Tibial artery (tissue), 4 donors: ENCODE measurements at regions not wholly inside any gene's neighbourhood (a gene's known extent, or its start where the extent isn't known, plus 50 kb on each side); places are given as distances from the start of the nearest gene placed in this dataset.

Experiments used
- DNase-seq, 2 donors: peaks; one replicate each; pipeline ENCODE4 v3.0.0-alpha.2; 2019
- H3K27ac ChIP-seq, 2 donors: fragments of 200-600 bp; sonication (generic) in 1 of 2; 1 replicate in 1 of 2; 2 replicates in 1 of 2; pipeline ENCODE4 v1.5.1; 2018 to 2019; ENCODE audit warnings: mild to moderate bottlenecking in 1 of 2
- H3K27me3 ChIP-seq, 2 donors: fragments of 200-600 bp; sonication (generic) in 1 of 2; one replicate each; pipeline versions ENCODE4 v1.5.1 to v1.6.0; 2016 to 2019
- H3K36me3 ChIP-seq, 3 donors: fragments of 200-600 bp; sonication (generic) in 2 of 3; one replicate each; pipeline ENCODE4 v1.5.1; 2016 to 2019; ENCODE audit warnings: mild to moderate bottlenecking in 2 of 3
- H3K4me1 ChIP-seq, 4 donors: fragments of 200-600 bp; sonication (generic) in 2 of 4; 1 replicate in 3 of 4; 2 replicates in 1 of 4; pipeline ENCODE4 v1.5.1; 2016 to 2019
- H3K4me3 ChIP-seq, 2 donors: fragments of 200-600 bp; sonication (generic) in 1 of 2; 1 replicate in 1 of 2; 2 replicates in 1 of 2; pipeline ENCODE4 v1.5.1; 2018 to 2019; ENCODE audit warnings: mild to moderate bottlenecking in 2 of 2
- H3K9me3 ChIP-seq, 3 donors: fragments of 200-600 bp; sonication (generic) in 1 of 3; one replicate each; pipeline ENCODE4 v1.5.1; 2016 to 2019
- intact Hi-C: fragments of 100-400 bp; cut with DNase I; formaldehyde crosslinking; loops from one replicate; pipeline ENCODE4 v1.15.0; 2023; ENCODE audit warnings: low total_unique reads
- TF ChIP-seq, protein P1 (sequence below), 2 experiments: fragments of 200-600 bp in 1 of 2; fragments of 450-650 bp in 1 of 2; IDR thresholded peaks; one replicate each; pipeline ENCODE4 v1.5.1; 2017 to 2019; ENCODE audit warnings: antibody characterized with exemption in 2 of 2, mild to moderate bottlenecking in 1 of 2, moderate library complexity in 1 of 2

DNA sequence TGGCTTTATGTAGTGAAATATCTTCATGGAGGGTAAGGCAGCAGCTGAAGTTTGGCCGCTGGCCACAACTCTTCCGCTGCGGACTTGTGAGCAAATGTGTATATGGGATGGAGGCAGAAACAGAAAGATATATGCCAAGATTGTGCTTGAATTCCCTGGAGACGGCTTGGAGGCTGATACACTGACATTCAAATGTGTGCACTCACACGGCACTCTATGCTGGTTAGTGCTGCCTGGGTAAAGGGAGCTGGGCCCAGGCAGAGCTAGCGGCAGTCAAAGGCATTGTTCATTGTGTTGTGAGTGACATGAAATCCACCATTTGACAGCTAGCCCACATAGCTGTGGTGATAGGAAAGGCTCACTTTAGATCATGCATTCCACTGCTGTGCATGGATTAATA lies 202.7 kb downstream of the CLIC5 start:
- DNase-seq = no peak
- no peaks in the 10 kb centered on the region for H3K4me1 ChIP-seq
- no peak overlapping the region for H3K27ac ChIP-seq
- H3K27me3 ChIP-seq = peaks cover 0 to 9% of the 10 kb centered on the region in 2 donors
- no peaks in the 10 kb centered on the region for H3K36me3 ChIP-seq
- intact Hi-C loops = no loop called here
- no peaks in the 10 kb centered on the region for H3K9me3 ChIP-seq
- no peak overlapping the region for H3K4me3 ChIP-seq
- TF ChIP-seq, protein P1, sequence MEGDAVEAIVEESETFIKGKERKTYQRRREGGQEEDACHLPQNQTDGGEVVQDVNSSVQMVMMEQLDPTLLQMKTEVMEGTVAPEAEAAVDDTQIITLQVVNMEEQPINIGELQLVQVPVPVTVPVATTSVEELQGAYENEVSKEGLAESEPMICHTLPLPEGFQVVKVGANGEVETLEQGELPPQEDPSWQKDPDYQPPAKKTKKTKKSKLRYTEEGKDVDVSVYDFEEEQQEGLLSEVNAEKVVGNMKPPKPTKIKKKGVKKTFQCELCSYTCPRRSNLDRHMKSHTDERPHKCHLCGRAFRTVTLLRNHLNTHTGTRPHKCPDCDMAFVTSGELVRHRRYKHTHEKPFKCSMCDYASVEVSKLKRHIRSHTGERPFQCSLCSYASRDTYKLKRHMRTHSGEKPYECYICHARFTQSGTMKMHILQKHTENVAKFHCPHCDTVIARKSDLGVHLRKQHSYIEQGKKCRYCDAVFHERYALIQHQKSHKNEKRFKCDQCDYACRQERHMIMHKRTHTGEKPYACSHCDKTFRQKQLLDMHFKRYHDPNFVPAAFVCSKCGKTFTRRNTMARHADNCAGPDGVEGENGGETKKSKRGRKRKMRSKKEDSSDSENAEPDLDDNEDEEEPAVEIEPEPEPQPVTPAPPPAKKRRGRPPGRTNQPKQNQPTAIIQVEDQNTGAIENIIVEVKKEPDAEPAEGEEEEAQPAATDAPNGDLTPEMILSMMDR (IDR thresholded peaks at IDR 0.05) = no peak

DNA sequence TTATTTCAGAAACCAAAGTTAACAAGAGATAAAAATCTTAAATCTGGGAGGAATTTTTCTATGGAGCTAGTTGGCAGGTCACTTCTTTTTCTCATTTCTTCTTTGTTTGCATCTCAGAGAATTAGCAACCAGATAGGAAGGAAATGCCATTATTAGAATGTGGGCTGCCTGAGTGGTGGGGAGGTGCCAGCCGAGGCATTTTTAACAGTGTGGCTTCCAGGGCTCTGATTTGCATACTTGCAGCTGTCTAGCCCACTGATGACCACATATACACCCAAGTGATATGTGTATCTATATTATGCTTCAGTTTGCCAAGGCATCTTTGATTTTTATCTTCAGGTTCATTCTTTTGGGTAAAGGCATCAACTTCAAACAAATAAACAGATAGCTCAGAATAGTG lies 206.7 kb downstream of the CLIC5 start:
- H3K4me3 ChIP-seq = no peak overlapping the region
- no peaks in the 10 kb centered on the region for H3K36me3 ChIP-seq
- H3K9me3 ChIP-seq = no peaks in the 10 kb centered on the region
- TF ChIP-seq, protein P1 (IDR thresholded peaks at IDR 0.05) = no peak
- peaks cover 0 to 9% of the 10 kb centered on the region in 2 donors for H3K27me3 ChIP-seq
- no peak overlapping the region for H3K27ac ChIP-seq
- DNase-seq = no peak
- H3K4me1 ChIP-seq = no peaks in the 10 kb centered on the region
- intact Hi-C loops = no loop called here

DNA sequence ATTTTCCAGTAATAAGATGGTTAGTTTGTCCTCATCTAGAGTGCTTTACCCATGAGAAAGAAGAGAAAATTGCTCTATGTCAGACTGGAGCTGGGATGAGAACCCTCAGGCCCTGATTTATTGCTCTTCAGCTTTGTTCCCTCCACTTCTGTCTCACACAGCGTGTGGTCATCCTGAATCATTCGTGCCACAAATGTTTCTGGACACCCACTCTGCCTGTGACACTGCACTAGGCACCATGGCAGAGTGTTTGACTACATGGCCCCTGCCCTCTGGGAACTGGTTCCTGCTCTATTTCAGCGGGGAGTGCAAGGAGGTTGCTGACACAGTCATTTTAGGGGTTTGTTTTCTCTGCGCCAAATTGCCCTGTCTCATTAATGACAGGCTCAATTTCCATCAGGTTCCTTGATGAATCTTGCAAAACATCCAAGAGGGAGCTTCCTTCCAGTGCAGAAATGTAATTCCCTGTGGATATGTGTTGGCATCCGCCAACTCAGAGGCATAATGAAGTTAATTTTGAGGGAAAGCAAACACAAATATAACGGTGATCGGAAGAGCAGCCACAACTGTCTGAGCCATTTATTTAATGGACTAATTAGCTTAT lies 207.5 kb downstream of the CLIC5 start:
- H3K27ac ChIP-seq = no peak overlapping the region
- H3K9me3 ChIP-seq = no peaks in the 10 kb centered on the region
- intact Hi-C loops = no loop called here
- no peak for DNase-seq
- H3K4me3 ChIP-seq = no peak overlapping the region
- H3K36me3 ChIP-seq = no peaks in the 10 kb centered on the region
- no peaks in the 10 kb centered on the region for H3K4me1 ChIP-seq
- peaks cover 0 to 9% of the 10 kb centered on the region in 2 donors for H3K27me3 ChIP-seq
- TF ChIP-seq, protein P1 (IDR thresholded peaks at IDR 0.05) = no peak

DNA sequence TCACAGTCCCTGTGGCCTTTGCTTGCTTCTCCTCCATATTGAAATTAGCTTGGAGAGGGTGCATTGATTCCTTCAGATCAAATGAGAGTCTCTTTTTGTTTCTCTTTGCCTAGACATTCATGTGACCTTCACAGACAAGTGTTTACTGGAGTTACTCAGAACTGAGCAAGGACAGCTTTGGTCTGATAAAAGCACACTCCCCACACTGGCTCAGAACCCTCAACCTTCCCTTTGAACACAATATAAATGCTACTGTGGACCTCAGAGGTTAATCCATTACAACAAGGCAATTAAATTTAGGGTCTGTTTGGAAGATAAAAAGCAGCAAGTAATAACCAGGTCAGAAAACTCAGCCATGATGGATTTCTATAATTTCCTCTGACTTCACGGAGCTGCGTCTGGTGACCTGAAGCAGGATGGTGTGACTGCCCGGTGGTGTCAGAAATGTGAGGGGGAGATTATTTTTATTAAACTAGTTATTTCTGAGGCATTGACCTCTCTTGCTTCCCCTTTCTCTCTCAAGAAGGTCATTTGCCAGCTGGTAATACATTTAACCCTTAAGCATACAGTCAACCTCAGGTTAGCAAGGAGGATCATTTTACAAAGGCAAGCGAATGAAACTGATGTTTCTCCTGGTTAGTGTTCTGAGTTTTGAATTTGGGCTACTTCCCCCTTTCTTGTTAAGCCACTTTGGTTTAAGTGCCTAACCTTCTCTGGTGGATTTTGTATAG lies 208.2 kb downstream of the CLIC5 start:
- intact Hi-C loops = no loop called here
- H3K9me3 ChIP-seq = no peaks in the 10 kb centered on the region
- TF ChIP-seq, protein P1 (IDR thresholded peaks at IDR 0.05) = no peak
- peaks cover 0 to 7% of the 10 kb centered on the region in 2 donors for H3K27me3 ChIP-seq
- no peaks in the 10 kb centered on the region for H3K36me3 ChIP-seq
- no peaks in the 10 kb centered on the region for H3K4me1 ChIP-seq
- no peak overlapping the region for H3K27ac ChIP-seq
- no peak for DNase-seq
- H3K4me3 ChIP-seq = no peak overlapping the region

DNA sequence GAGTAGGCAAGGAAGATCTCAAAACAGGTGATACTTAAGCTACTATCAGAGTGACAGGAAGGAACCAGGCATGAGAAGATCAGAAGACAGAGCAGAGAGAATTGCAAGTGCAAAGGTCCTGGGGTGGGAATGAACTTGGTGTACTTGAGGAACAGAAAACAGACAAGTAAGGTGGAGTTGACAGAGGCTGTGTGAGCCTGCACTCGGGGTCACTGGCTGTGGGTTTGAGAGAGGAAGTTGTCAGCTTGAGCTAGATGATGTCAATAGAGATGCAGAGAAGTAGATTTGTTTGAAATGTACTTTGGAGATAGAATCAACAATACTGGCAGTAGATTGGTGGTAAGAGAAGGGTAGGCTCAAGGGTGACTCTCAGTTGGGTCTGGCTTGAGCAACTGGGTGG lies 209.5 kb downstream of the CLIC5 start:
- TF ChIP-seq, protein P1 (IDR thresholded peaks at IDR 0.05) = no peak
- Histone ChIP-seq H3K9me3 (no peaks in the 10 kb centered on the region), H3K4me1 (no peaks in the 10 kb centered on the region), H3K27ac (no peak overlapping the region), H3K4me3 (no peak overlapping the region), H3K27me3 (peaks cover 0 to 3% of the 10 kb centered on the region in 2 donors), H3K36me3 (no peaks in the 10 kb centered on the region)
- DNase-seq = no peak
- intact Hi-C loops = no loop called here
